Liver (tissue), 8 donors: ENCODE measurements at regions not wholly inside any gene's neighbourhood (a gene's known extent, or its start where the extent isn't known, plus 50 kb on each side); places are given as distances from the start of the nearest gene placed in this dataset.

Source experiments
- DNase-seq: peaks from one replicate; pipeline ENCODE4 v3.0.0-alpha.2; 2017; ENCODE audit warnings: low spot score
- H3K27ac ChIP-seq, 2 donors: one replicate each; pipeline ENCODE4 v1.7.0; 2013; ENCODE audit warnings: inconsistent platforms in 2 of 2, low read length in 2 of 2, control low read depth in 1 of 2, low read depth in 1 of 2, mild to moderate bottlenecking in 1 of 2
- H3K27me3 ChIP-seq, 4 donors: one replicate each; pipeline versions ENCODE4 v1.6.1 to v1.7.0; 2013; ENCODE audit warnings: low read length in 3 of 4, inconsistent platforms in 1 of 4, mild to moderate bottlenecking in 1 of 4, moderate library complexity in 1 of 4; ENCODE audit not compliant: control insufficient read depth in 4 of 4, insufficient read depth in 4 of 4
- H3K36me3 ChIP-seq, 4 donors: one replicate each; pipeline versions ENCODE4 v1.6.1 to v1.7.0; 2013; ENCODE audit warnings: low read length in 3 of 4, mild to moderate bottlenecking in 3 of 4, low read depth in 1 of 4, moderate library complexity in 1 of 4; ENCODE audit not compliant: control insufficient read depth in 4 of 4, insufficient read depth in 3 of 4
- H3K4me1 ChIP-seq, 4 donors: one replicate each; pipeline versions ENCODE4 v1.6.1 to v1.7.0; 2013; ENCODE audit warnings: low read length in 3 of 4, mild to moderate bottlenecking in 3 of 4, moderate library complexity in 1 of 4; ENCODE audit not compliant: control insufficient read depth in 4 of 4, insufficient read depth in 4 of 4
- H3K4me3 ChIP-seq, 3 donors: one replicate each; pipeline versions ENCODE4 v1.6.1 to v1.7.0; 2013; ENCODE audit warnings: low read length in 3 of 3, control low read depth in 1 of 3, low read depth in 1 of 3, mild to moderate bottlenecking in 1 of 3
- H3K9ac ChIP-seq, 2 donors: one replicate each; pipeline ENCODE4 v1.7.0; 2013; ENCODE audit warnings: low read length in 2 of 2, mild to moderate bottlenecking in 2 of 2, moderate library complexity in 2 of 2, control low read depth in 1 of 2, low read depth in 1 of 2
- H3K9me3 ChIP-seq, 4 donors: one replicate each; pipeline versions ENCODE4 v1.6.1 to v1.7.0; 2013; ENCODE audit warnings: low read length in 3 of 4; ENCODE audit not compliant: control insufficient read depth in 4 of 4
- CTCF ChIP-seq: fragments of 150-350 bp; IDR thresholded peaks from 2 replicates; pipeline ENCODE4 v1.5.1; 2017; ENCODE audit warnings: improper control_type of control experiment, low read depth, low read length; ENCODE audit not compliant: missing input control
- FOXA1 ChIP-seq: IDR thresholded peaks from 2 replicates; pipeline ENCODE4 v1.6.1; 2016; ENCODE audit warnings: antibody characterized with exemption
- FOXA2 ChIP-seq: IDR thresholded peaks from 2 replicates; pipeline ENCODE4 v1.6.1; 2016; ENCODE audit warnings: antibody characterized with exemption
- GABPA ChIP-seq, 2 donors: IDR thresholded peaks in 1 of 2; conservative IDR thresholded peaks in 1 of 2; 2 replicates each; pipeline ENCODE4 v1.6.1; 2016; ENCODE audit warnings: antibody characterized with exemption in 2 of 2, mild to moderate bottlenecking in 1 of 2, moderate library complexity in 1 of 2
- HNF4A ChIP-seq, 2 donors: conservative IDR thresholded peaks; 2 replicates each; pipeline ENCODE4 v1.6.1; 2016; ENCODE audit warnings: antibody characterized with exemption in 2 of 2, mild to moderate bottlenecking in 2 of 2
- HNF4G ChIP-seq: IDR thresholded peaks from 2 replicates; pipeline ENCODE4 v1.6.1; 2016; ENCODE audit warnings: antibody characterized with exemption
- JUND ChIP-seq, 2 donors: IDR thresholded peaks; 2 replicates each; pipeline ENCODE4 v1.6.1; 2016; ENCODE audit warnings: antibody characterized with exemption in 2 of 2
- MAX ChIP-seq: IDR thresholded peaks from 2 replicates; pipeline ENCODE4 v1.6.1; 2016; ENCODE audit warnings: antibody characterized with exemption
- NR2F2 ChIP-seq: IDR thresholded peaks from 2 replicates; pipeline ENCODE4 v1.6.1; 2016; ENCODE audit warnings: antibody characterized with exemption
- RAD21 ChIP-seq, 2 donors: IDR thresholded peaks; 2 replicates each; pipeline ENCODE4 v1.6.1; 2016; ENCODE audit warnings: antibody characterized with exemption in 2 of 2, mild to moderate bottlenecking in 2 of 2
- RXRA ChIP-seq, 2 donors: IDR thresholded peaks; 2 replicates each; pipeline ENCODE4 v1.6.1; 2017 to 2018; ENCODE audit warnings: antibody characterized with exemption in 2 of 2, mild to moderate bottlenecking in 1 of 2
- SP1 ChIP-seq: IDR thresholded peaks from 2 replicates; pipeline ENCODE4 v1.6.1; 2018; ENCODE audit warnings: antibody characterized with exemption, mild to moderate bottlenecking
- TAF1 ChIP-seq: conservative IDR thresholded peaks from 2 replicates; pipeline ENCODE4 v1.6.1; 2016; ENCODE audit warnings: antibody characterized with exemption, mild to moderate bottlenecking
- YY1 ChIP-seq: IDR thresholded peaks from 2 replicates; pipeline ENCODE4 v1.6.1; 2016; ENCODE audit warnings: antibody characterized with exemption, mild to moderate bottlenecking
- ZBTB33 ChIP-seq: IDR thresholded peaks from 2 replicates; pipeline ENCODE4 v1.6.1; 2016; ENCODE audit warnings: antibody characterized with exemption
- WGBS: extraction: QIAGEN DNeasy Blood & Tissue Kit; methylation state at CpG from one replicate; pipeline ENCODE4 v1.1.7; 2013; 5-methylcytosine and 5-hydroxymethylcytosine counted together
- TF ChIP-seq, protein P1 (sequence below): IDR thresholded peaks from 2 replicates; pipeline ENCODE4 v1.6.1; 2016; ENCODE audit warnings: antibody characterized with exemption
- TF ChIP-seq, protein P2 (sequence below): IDR thresholded peaks from 2 replicates; pipeline ENCODE4 v1.6.1; 2016; ENCODE audit warnings: antibody characterized with exemption, mild to moderate bottlenecking
- donor health status: healthy.
- donor health status: healthy.
- donor health status: healthy.
- donor health status: healthy.
- donor health status: healthy.

GRCh38 chr9:29213417-29214153 lies 1640.3 kb upstream of the C9orf72 start, which contains the start of gene LINGO2:
LINGO2 (minus strand) TSS chr9:29213601.
- no peak for DNase-seq
- no peaks in the 10 kb centered on the region for H3K36me3 ChIP-seq
- H3K9ac ChIP-seq, result no peak within 1 kb of the TSS
- H3K9me3 ChIP-seq, result no peaks in the 10 kb centered on the region
- H3K4me3 ChIP-seq, result peak within 1 kb of the TSS in 1 of 3 donors; percentile 42
- 3% methylated on average over 57 of the region's 57 CpGs for WGBS
- peaks cover 6 to 25% (median 14%) of the 10 kb centered on the region in 4 donors for H3K4me1 ChIP-seq
- H3K27me3 ChIP-seq, result peaks cover 0 to 34% (median 14%) of the 10 kb centered on the region in 4 donors
- no peak within 1 kb of the TSS for H3K27ac ChIP-seq
- TF ChIP-seq CTCF (no peak), HNF4A (conservative IDR thresholded peaks at IDR 0.05) (no peak), GABPA (IDR thresholded peaks at IDR 0.05 in 1 of 2, conservative IDR thresholded peaks at IDR 0.05 in 1 of 2) (no peak), NR2F2 (no peak), YY1 (no peak), SP1 (no peak), FOXA2 (no peak)
- TF ChIP-seq, protein P1, sequence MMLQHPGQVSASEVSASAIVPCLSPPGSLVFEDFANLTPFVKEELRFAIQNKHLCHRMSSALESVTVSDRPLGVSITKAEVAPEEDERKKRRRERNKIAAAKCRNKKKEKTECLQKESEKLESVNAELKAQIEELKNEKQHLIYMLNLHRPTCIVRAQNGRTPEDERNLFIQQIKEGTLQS, result no peak

- no peak for DNase-seq
- no peak overlapping the region for H3K9ac ChIP-seq
Observed at GRCh38 chr9:29214154-29214689, 1640.9 kb upstream of the C9orf72 start.

More at GRCh38 chr9:29214154-29214689, 1640.9 kb upstream of the C9orf72 start:
- Histone ChIP-seq H3K27ac (no peak overlapping the region), H3K36me3 (no peaks in the 10 kb centered on the region), H3K27me3 (peaks cover 0 to 34% (median 14%) of the 10 kb centered on the region in 4 donors), H3K4me3 (no peak overlapping the region), H3K9me3 (no peaks in the 10 kb centered on the region), H3K4me1 (peaks cover 6 to 25% (median 14%) of the 10 kb centered on the region in 4 donors)
- 2% methylated on average over 18 of the region's 18 CpGs for WGBS
- TF ChIP-seq GABPA (IDR thresholded peaks at IDR 0.05 in 1 of 2, conservative IDR thresholded peaks at IDR 0.05 in 1 of 2), result no peak
- TF ChIP-seq YY1, result no peak
- TF ChIP-seq JUND (IDR thresholded peaks at IDR 0.05), result no peak
- no peak for TF ChIP-seq MAX
- TF ChIP-seq ZBTB33, result no peak
- TF ChIP-seq, protein P2, sequence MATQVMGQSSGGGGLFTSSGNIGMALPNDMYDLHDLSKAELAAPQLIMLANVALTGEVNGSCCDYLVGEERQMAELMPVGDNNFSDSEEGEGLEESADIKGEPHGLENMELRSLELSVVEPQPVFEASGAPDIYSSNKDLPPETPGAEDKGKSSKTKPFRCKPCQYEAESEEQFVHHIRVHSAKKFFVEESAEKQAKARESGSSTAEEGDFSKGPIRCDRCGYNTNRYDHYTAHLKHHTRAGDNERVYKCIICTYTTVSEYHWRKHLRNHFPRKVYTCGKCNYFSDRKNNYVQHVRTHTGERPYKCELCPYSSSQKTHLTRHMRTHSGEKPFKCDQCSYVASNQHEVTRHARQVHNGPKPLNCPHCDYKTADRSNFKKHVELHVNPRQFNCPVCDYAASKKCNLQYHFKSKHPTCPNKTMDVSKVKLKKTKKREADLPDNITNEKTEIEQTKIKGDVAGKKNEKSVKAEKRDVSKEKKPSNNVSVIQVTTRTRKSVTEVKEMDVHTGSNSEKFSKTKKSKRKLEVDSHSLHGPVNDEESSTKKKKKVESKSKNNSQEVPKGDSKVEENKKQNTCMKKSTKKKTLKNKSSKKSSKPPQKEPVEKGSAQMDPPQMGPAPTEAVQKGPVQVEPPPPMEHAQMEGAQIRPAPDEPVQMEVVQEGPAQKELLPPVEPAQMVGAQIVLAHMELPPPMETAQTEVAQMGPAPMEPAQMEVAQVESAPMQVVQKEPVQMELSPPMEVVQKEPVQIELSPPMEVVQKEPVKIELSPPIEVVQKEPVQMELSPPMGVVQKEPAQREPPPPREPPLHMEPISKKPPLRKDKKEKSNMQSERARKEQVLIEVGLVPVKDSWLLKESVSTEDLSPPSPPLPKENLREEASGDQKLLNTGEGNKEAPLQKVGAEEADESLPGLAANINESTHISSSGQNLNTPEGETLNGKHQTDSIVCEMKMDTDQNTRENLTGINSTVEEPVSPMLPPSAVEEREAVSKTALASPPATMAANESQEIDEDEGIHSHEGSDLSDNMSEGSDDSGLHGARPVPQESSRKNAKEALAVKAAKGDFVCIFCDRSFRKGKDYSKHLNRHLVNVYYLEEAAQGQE, result no peak
- TF ChIP-seq HNF4G, result no peak
- TF ChIP-seq FOXA1, result no peak
- TF ChIP-seq, protein P1, result no peak
- no peak for TF ChIP-seq RXRA (IDR thresholded peaks at IDR 0.05)
- no peak for TF ChIP-seq TAF1
- TF ChIP-seq HNF4A (conservative IDR thresholded peaks at IDR 0.05), result no peak
- TF ChIP-seq RAD21 (IDR thresholded peaks at IDR 0.05), result no peak
- no peak for TF ChIP-seq SP1
- TF ChIP-seq CTCF, result no peak
